DMS 273 (cell line): ENCODE measurements at regions not wholly inside any gene's neighbourhood (a gene's known extent, or its start where the extent isn't known, plus 50 kb on each side); places are given as distances from the start of the nearest gene placed in this dataset.
"Not testable (repeated sequence)": the region's sequence is repeated elsewhere in the genome, so short reads cannot be mapped to it uniquely, and the experiment has no call there.

ENCODE experiments used
- DNase-seq: peaks from one replicate; lab custom pipeline; 2025; ENCODE audit not compliant: unreplicated experiment; lab: John Stamatoyannopoulos, UW

- DNase-seq = peak; percentile 51
These were observed 85.2 kb upstream of the GRAMD1B start for GRCh38 chr11:123344790-123345357.

- not testable (repeated sequence) for DNase-seq
These were observed 85.9 kb upstream of the GRAMD1B start for GRCh38 chr11:123344188-123344587.

DNA sequence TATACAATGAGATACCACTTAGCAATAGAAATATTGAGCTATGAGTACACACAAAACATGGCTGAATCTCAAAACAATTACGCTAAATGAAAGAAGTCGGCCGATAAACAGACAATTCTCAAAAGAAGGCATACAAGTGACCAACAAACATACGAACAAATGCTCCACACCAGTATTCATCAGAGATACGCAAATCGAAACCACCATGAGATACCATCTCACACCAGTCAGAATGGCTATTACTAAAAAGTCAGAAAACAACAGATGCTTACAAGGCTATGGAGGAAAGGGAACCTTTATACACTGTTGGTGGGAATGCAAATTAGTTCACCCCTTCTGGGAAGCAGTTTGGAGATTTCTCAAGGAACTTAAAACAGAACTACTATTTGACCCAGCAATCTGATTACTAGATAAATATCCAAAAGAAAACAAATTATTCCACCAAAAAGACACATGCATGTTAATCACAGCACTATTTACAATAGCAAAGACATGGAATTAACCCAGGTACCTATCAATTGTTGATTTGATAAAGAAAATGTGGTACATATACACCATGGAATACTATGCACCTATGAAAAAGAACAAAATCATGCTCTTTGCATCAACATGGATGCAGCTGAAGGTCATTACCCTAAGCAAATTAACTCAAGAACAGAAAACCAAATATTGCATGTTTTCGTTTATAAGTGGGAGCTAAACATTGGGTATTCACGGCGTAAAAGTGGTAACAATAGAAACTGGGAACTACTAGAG, 90.9 kb upstream of the GRAMD1B start:
- DNase-seq = no peak

GRCh38 chr11:123338266-123338800, 91.7 kb upstream of the GRAMD1B start:
- no peak for DNase-seq

DNA sequence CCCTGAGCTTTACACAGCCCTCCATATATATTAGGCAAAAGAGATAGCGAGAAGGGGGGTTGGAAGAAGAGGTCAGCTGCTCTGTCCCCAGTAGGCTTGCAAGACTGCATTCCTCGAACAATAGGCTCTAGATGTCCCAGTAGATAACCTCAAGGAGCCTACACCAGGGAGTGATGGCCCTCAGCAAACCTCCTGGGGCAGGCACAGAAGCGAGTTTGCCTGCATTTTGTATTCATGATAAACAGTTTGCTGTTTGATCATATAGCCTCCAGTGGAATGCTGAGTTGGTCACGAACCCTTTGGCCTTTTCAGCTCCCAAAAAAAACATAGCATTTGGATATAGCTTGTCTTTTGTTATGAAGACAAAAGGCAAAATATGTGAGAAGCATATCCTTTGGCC, 95.1 kb upstream of the GRAMD1B start:
- no peak for DNase-seq

DNA sequence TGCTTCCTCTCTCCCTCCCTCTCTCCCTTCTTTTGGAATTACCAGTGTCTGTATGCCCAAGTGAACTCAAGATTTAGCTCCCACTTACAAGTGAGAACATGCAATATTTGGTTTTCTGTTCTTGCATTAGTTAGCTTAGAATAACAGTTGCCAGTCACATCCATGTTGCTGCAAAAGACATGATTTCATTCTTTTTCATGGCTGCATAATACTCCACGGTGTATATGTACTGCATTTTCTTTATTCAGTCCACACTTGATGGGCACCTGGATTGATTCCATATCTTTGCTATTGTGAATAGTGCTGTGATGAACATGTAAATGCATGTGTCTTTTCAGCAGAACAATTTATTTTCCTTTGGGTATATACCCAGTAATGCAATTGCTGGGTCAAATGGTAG, 97.5 kb upstream of the GRAMD1B start:
- DNase-seq = not testable (repeated sequence)

DNA sequence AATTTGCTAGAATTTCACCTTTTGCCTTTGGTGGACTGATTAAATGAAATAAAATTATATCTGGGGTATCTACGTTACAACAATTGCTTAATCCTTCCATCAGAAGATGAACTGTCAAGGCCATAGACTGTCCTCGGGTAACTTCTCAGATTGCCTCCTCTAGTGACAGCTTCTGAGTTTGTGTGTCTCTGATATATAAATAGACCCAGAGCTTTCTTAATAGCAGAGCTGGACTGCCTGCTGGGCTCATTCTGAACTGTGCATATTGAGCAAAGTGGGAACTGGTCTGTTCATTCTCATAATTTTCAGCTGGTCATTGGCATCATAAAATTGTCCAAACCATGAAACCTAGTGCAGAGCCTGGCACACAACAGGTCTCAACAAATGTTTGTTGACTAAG, 99.1 kb upstream of the GRAMD1B start:
- DNase-seq = no peak

GRCh38 chr11:123330471-123330870, 99.6 kb upstream of the GRAMD1B start:
- DNase-seq = no peak

GRCh38 chr11:123330071-123330470, 100.0 kb upstream of the GRAMD1B start:
- DNase-seq = peak; percentile 13

DNA sequence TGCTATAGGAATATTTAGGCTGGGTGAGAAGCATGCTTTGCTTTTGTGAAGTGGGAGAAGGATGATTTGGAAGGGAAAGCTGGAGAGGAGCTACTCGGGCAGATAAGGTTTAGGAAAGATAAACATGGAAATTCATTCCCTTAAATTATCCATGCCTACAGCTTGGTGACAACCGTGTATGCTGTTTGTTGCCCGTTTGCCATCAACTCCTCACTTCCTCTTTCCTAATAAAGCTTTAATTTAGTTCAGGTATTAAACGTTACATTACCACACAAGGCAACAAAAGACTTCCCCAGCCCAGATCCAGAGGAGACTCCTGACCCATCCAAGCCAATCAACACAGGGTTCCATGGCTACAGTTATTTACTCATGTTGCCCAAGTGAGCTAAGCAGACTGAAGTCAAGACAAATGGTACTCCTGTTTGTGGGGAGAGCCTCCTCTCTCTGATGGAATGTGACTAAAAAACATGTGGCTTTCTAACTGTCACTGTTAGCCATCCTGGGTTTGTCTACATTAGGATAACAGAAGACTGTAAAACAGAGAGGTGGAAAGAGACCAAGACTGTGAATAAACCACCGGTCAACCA, 101.7 kb upstream of the GRAMD1B start:
- DNase-seq = no peak

GRCh38 chr11:123325533-123325932, 104.5 kb upstream of the GRAMD1B start:
- DNase-seq = peak; percentile 13

DNA sequence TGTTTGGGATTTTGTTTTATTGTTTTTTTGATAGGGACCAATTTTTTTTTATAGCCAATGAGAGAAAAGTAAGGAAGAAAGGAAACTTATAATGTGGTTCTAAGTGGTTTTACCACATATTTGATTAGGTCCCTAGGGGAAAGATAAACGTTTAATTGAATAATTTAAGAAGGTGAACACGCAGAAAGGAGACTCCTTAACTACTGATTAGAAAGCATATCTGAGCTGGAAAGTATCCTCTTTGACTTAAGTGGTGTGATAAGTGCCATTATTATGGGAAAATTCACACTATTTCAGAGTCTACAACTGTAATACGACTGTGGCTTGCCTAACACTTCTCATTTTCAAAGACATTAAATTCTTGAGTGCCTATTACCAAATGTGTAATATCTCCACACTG, 106.5 kb upstream of the GRAMD1B start:
- no peak for DNase-seq

- no peak for DNase-seq
These were observed 108.4 kb upstream of the GRAMD1B start for GRCh38 chr11:123321636-123322035.

DNA sequence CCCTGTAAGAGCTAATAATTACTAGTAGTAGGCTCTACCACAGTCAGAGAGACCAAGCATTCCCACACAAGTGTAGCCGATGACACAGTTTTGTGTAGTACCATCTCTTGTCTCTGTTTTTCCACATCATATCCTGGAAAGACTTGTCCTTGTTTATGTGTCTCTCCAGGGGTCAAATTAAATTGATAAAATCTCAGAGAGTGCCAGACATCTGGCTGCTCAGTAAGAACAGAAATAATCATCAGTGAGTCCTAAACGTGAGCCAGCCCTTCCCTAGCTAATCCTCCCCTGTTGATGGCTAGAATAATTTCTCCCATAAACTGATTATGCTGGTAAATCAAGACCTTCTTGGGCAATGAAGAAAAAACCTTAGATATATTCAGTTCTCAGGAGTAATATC, 111.4 kb upstream of the GRAMD1B start:
- peak; percentile 64 for DNase-seq

- not testable (repeated sequence) for DNase-seq
These were observed 111.9 kb upstream of the GRAMD1B start for GRCh38 chr11:123318132-123318531.

GRCh38 chr11:123316003-123316402, 114.1 kb upstream of the GRAMD1B start:
- DNase-seq = no peak

GRCh38 chr11:123314972-123315371, 115.1 kb upstream of the GRAMD1B start:
- no peak for DNase-seq

GRCh38 chr11:123313262-123313661, 116.8 kb upstream of the GRAMD1B start:
- DNase-seq = no peak

GRCh38 chr11:123308077-123308476, 113.0 kb upstream of the CLMP start:
- peak; percentile 67 for DNase-seq

- no peak for DNase-seq
These were observed 112.2 kb upstream of the CLMP start for GRCh38 chr11:123307276-123307675.

DNA sequence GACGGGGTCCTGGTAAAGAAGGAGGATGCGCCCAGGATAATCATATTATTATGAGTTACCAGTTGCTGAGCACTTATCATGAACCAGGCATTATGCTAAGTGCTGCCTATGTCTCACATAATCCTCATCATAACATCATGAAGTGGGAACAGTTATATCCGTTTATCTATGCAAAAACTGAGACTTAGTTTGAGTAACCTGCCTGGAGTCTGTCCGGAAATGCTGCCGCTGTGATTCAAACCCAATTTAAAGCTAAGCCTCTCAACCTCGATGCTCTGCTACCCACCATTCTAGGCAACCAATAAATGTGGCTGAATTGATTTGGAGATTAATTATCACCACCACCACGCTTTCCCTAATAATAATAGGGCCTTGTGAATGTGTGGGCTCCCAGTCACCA, 111.5 kb upstream of the CLMP start:
- no peak for DNase-seq
